Esophagus muscularis mucosa (tissue), 3 donors: ENCODE measurements at regions not wholly inside any gene's neighbourhood (a gene's known extent, or its start where the extent isn't known, plus 50 kb on each side); places are given as distances from the start of the nearest gene placed in this dataset.

ENCODE experiments used
- POLR2A ChIP-seq: fragments of 450-650 bp; IDR thresholded peaks from one replicate; pipeline ENCODE4 v1.6.1; 2017; ENCODE audit warnings: antibody characterized with exemption, moderate library complexity, mild to moderate bottlenecking, low read depth
- POLR2AphosphoS5 ChIP-seq, 2 donors: sonication (generic); formaldehyde crosslinking; IDR thresholded peaks; one replicate each; pipeline ENCODE4 v1.6.1; 2017; ENCODE audit warnings: antibody characterized with exemption in 2 of 2
- TF ChIP-seq, protein P1 (sequence below), 3 experiments: fragments of 200-600 bp in 2 of 3; fragments of 450-650 bp in 1 of 3; sonication (generic) in 2 of 3; IDR thresholded peaks; one replicate each; pipeline ENCODE4 v1.5.1; 2017 to 2019; ENCODE audit warnings: antibody characterized with exemption in 3 of 3, mild to moderate bottlenecking in 2 of 3, moderate library complexity in 1 of 3

- TF ChIP-seq POLR2A (no peak), POLR2AphosphoS5 (IDR thresholded peaks at IDR 0.05) (no peak)
- TF ChIP-seq, protein P1, sequence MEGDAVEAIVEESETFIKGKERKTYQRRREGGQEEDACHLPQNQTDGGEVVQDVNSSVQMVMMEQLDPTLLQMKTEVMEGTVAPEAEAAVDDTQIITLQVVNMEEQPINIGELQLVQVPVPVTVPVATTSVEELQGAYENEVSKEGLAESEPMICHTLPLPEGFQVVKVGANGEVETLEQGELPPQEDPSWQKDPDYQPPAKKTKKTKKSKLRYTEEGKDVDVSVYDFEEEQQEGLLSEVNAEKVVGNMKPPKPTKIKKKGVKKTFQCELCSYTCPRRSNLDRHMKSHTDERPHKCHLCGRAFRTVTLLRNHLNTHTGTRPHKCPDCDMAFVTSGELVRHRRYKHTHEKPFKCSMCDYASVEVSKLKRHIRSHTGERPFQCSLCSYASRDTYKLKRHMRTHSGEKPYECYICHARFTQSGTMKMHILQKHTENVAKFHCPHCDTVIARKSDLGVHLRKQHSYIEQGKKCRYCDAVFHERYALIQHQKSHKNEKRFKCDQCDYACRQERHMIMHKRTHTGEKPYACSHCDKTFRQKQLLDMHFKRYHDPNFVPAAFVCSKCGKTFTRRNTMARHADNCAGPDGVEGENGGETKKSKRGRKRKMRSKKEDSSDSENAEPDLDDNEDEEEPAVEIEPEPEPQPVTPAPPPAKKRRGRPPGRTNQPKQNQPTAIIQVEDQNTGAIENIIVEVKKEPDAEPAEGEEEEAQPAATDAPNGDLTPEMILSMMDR (IDR thresholded peaks at IDR 0.05), result no peak
These were observed 455.7 kb upstream of the PFKP start for GRCh38 chr10:2611603-2612002.
